Activated CD4-positive, alpha-beta T cell treated with anti-CD3 and anti-CD28 coated beads, Interleukin-2, amount 50 U/mL, for 4 hours (primary cell): ENCODE measurements at regions not wholly inside any gene's neighbourhood (a gene's known extent, or its start where the extent isn't known, plus 50 kb on each side); places are given as distances from the start of the nearest gene placed in this dataset.

Experiments used
- DNase-seq, 2 experiments: peaks; one replicate each; pipeline ENCODE4 v3.0.0-alpha.2; 2020

DNA sequence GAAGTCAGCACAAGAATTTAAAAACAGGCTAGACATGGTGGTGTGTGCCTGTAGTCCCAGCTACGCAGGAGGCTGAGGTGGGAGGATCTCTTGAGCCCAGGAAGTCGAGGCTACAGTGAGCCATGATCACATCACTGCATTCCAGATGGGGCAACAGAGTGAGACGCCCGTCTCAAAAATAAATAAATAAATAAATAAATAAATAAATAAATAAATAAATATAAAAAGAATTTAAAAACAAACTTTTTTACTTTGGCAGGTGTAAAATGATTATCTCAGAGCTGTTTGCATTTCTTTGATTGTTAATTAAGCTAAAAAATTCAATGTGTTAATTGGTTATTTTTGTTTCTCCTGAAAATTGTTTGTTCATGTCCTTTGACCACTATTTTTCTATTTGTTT, 97.5 kb upstream of the RPS6KA3 start:
- no peak for DNase-seq

DNA sequence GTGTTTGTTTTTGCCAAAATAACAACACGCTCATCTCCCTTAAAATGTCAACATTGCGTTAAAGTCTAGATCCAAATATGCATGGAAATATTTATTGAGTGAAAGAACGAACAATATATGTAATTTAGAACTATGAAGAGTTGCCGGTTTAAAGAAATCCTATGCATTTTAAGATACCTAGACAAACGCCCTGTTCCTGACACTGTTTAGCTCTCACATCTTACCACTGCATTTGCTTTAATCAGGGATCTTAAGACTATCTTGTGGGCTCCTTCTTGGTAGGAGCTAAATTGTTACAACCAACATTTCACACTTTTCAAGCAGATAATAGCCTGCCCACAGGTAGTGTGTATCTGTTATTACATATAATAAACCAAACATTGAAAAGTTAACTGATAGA, 96.6 kb upstream of the RPS6KA3 start:
- no peak for DNase-seq

DNA sequence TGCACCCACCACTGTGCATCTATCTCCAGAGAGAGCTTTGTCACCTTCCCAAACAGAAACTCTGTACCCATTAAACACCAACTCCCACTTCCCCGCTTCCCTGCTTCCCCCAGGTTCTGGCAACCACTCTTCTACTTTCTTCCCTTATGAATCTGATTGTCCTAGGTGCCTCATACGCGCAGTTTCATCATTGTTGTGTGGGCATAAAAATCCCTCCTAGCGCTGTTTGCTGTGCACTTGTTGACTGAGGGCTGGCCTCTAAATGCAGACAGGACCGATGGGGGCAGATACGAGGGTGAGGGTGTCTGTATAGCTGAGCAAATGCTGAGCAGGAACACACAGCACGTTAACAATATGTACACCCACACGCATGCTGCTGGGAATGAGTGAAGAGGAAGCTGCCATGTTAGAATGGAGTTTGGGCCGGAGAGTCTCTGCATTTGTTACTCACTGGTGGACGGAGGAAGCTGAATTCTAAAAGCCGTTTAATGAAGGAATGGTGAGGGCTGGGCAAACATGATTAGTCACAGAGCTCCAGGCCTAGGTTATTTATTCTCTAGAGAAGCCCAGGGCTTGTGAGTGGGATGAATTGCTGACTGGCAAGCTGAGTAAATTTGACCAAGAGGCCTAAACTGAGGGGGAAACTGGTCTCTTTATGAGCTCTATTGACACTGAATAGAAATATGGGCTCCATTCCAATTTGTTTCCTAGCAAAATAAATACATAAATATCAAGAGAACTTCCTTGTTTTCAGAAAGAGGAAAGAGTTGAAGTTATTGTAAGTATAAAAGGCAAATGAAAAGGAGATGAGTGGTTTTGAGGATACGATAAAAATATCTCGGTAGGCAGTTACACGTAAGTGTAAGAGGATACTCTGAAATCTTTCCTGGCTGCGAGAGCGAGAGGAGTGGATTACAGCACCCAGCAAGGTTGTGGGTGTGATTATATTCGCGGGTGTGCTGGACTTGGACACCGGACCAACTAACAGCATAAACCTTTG, 95.9 kb upstream of the RPS6KA3 start:
- no peak for DNase-seq

DNA sequence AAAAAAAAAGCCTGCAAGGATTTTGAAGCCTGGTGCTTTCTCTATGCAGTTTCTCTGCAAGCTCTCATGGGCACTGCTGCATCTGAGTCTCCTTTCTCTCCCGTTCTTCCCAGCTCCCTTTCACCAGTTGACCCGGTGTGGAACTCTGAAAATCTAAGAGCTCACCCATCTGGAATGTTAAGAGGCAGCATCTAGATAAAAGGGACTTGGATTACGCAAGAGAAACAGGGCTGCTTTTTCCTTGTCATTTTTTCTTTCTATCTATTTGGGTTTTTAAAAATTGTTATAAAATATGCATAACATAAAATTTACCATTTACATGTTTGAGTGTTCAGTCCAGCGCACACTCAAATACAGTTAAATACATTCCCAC, 95.2 kb upstream of the RPS6KA3 start:
- no peak for DNase-seq

DNA sequence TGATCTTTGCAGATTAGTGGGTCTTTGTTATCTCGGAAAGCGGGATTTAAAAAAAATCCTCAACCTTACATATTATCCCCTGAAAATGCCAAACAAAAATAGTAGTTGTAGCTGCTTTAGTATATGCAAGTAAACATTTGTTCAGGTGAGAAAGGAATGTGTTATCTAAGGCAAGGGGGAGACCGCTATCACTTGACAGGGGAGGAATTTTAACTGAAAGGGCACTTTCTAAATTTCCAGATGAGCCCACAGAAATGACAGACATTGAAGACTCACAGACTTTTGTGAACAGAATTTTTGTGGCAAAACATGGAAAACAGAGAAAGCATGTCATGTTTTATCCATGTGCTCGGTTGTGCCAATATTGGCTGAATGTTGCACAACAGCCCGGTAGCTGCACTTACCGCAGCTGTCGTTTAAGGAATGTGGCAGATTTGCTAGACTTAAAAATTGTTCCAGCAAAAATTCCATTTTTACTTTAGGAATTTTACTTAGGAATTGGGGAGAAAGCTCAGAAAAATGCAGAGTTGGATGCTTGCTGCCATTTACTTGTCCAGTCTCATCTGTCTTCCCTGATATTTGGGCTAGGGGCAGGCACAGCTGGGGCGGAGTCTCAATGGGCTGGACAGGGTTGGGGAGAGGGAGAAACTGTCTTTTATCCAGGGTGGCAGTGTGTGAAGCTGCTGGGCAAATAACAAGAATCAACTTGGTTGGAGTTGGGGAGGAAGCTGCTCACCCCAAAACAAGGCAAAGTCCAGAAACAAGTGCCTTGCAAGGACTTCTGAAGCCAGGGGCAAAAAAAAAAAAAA, 94.6 kb upstream of the RPS6KA3 start:
- DNase-seq: no peak

DNA sequence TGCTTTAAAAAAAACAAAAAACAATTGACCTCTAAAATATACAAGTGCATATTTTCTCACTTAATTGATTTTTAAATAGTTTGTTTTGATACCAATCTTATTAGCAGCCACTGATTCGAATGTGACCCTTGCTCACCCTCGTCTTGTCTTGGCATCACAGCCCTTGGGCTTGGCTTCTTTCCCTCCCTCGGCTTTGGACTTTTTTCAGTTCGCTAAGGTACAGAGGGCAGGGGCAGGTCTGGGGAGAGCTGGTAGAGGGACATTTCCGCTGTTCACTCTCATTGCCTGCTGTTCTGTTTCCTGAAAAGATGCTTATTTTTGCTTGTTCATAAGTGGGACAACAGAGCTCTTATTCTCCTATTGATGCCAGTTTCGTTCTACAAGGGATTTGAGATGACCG, 88.5 kb upstream of the RPS6KA3 start:
- DNase-seq: no peak

DNA sequence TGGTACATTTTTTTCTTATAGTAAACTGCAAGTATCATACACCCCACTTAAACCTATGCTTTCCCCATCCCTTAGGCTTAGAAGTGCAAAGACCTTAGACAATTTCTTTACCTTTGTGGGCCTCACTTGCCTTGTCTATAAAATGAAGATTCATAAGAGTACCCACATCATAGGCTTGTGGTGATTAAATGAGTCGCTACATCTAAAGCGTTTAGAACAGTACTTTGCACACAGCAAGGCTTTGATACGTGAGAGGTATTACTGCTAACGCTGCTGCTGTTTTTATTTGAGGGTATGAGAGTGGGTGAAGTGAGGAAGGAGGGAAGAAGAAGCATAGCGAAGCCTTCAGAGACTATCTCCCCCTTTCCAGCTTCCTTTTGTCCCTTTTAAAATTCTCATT, 87.8 kb upstream of the RPS6KA3 start:
- DNase-seq: no peak

DNA sequence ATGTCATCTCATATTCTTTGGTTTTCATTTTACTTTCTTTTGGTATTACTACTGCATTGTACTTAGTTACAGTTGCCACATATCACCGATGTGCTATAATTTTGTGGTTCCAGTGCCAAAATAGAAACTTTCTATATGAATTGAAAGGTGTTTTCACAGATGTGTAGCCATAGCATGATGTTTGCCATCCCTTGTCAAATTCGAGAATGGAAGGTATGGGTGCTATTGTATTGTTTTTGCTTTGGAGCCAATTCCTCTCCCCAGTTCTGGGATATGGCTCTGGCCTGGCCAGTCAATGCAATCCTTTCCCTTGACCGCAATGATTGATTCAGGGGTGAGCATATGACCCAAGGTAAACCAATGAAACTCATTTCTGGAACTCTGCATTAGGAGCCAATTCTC, 86.2 kb upstream of the RPS6KA3 start:
- DNase-seq: no peak

DNA sequence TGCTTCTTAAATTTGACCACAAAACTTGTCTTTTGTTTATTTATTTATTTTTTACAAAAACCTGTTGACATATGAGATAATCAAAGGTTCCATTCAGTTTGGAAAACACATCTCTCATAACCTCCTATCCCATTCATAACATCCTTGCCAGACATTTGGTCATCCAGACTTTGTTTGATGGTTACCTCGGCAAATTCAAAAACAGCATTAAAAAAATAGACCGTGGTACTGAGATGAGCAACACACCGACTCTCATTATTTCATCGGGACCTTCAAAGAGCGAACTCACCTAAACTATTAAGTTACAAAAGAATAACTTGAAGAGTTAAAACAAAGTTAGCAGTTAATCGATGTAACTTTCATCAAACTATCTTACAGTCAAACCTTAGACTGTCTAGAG, 85.8 kb upstream of the RPS6KA3 start:
- DNase-seq: no peak

DNA sequence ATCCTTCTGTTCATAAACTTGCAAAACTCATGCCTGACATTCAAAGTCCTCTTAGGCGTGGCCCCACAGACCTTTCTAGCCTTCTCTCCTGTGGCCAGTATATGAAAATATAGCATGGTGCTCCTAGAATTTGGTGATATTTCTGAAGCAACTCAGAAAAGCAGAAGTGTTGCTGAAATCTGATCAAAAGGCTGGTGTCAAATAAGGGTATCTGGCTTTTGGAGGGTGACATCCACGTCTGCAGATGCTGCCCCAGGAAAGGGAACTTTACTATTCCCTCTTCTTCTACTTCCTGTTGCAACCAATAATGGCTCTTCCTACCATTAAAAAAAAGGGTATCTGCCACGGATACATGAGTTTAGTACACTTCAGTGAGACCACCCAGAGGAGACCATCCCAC, 83.9 kb upstream of the RPS6KA3 start:
- no peak for DNase-seq

DNA sequence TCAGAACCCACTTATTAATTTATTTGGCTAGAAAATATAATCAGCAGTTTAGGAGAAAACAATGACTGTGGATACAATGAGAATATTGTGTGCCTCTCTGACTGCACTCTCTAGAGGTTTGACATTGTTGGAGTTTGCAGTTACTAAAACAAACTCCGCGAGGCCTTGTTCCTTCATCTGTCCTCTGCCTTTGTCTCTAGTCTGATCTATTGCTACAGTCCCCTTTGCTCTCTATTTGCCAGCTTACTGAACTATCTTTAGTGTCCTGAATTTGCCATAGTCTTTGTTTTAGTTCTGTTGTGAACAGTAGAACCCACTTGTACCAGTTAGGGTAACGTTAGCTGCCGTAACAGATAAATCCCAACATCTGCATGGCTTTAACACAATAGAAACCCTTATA, 81.4 kb upstream of the RPS6KA3 start:
- DNase-seq: no peak

DNA sequence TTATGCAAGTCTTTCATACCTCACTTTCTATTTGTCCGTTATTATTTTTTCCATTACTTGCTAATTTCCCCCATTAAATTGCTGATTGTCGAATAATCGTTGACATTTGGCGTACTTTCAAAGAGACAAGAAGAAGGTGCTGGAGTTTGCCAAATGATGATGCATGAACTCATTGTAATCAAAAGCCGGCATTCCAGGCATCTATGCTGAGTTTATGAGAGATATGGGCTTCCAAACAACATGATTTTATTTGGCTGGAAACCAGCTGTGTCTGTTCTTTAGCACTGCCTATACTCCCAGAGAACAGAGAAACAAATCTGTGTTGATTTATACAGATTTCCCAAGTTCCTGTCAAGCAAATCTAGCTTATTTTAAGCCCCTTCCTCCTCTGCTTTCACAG, 80.8 kb upstream of the RPS6KA3 start:
- no peak for DNase-seq

DNA sequence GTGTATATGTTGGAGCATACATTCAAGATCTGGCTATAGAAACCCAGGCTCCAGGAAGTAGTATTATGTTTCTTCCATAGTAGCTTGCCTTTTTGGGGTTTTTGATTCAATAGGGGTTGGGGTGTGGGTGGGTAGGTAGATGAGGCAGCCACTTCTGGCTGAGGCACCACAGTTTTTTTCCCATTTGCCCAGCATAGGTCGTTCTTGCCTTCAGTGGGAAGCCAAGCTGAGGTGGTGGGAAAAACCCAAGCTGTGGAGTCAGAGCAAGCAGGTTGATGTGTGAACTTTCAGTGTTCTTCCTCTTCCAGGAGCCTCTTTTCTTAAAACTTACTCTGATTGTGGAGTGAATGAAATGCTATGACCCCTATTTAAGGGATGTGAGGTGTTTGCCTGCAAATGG, 67.0 kb upstream of the RPS6KA3 start:
- no peak for DNase-seq

DNA sequence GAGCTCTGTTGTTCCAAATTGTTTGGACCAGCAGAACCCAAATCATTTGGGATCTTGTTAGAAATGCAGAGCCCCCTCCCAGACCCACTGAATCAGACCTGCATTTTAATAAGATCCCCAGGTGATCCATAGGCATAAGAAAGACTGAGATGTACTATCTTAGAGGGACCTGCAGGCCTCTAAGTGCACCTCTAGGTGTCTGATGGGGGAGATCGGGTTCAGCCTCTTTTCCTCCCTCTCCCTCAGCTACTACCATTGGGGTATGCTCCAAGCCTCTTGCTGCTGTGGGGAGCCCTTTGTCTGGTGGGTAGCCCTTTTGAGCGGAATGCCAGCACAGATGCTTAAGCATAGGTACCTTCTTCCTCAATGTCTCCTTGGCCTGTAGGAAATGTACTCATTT, 63.8 kb upstream of the RPS6KA3 start:
- no peak for DNase-seq

DNA sequence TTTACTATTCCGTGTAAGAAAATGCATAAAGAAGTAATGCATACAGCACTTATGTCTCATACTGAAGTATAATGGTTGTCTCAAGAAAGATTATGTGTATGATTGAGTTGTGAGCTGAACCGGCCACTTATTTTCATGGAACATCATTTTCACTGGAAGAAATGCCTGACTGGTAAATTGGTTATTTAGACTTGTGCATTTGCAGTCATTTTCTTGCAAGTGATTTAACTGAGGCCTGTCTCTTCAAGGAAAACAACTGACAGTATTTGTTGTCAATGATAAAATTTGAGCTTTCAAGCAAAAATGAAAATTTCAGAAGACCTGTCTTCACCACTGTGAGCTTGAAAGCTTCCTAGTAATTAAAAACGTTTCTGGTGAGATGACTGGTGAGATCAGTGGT, 62.7 kb upstream of the RPS6KA3 start:
- no peak for DNase-seq

DNA sequence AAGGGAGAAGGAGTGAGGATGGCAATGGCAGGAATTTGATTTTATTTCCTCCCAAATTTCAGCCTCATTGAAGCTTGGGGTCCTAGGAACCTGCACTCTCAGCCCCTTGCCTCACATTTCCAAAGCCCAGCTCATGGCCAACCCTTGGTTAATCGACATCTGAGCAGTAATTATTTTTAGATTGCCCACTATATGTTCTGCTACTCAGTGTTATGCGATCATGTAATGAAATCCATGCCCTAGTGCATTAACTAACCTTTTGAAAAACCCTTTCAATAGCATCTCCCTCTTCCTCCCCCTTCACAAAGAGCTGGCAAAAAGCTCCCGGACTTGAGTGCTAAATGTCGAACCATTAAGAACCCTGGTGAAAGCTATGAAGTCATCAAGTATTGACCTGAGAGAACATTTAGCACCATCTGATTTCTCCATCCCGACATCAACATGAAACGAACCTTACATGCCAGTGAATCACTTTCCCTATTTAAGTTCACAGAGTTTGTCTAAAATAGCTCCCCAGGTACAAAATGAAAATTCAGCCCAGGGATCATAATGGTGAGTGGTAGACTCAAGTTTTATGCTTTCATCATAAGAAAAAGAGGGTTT, 59.2 kb upstream of the RPS6KA3 start:
- DNase-seq: no peak

DNA sequence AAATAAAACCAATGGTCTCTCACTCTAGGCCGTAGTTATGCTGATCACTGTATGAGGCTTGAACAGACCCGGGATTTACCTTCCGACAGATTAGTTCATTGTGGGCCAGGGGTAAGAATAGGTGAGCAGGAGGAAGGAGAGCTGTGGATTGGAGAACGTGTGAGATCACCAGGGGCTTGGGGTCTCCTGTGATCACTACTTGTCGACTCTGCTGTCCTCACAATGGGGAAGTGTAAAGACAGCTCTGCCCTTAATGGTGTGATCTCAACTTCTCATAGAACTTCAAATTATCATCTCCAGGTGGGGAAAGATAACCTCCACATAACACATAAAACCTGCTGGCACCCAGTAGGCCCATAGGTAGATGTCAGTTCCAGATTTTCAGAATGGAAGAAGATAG, 56.2 kb upstream of the RPS6KA3 start:
- no peak for DNase-seq

DNA sequence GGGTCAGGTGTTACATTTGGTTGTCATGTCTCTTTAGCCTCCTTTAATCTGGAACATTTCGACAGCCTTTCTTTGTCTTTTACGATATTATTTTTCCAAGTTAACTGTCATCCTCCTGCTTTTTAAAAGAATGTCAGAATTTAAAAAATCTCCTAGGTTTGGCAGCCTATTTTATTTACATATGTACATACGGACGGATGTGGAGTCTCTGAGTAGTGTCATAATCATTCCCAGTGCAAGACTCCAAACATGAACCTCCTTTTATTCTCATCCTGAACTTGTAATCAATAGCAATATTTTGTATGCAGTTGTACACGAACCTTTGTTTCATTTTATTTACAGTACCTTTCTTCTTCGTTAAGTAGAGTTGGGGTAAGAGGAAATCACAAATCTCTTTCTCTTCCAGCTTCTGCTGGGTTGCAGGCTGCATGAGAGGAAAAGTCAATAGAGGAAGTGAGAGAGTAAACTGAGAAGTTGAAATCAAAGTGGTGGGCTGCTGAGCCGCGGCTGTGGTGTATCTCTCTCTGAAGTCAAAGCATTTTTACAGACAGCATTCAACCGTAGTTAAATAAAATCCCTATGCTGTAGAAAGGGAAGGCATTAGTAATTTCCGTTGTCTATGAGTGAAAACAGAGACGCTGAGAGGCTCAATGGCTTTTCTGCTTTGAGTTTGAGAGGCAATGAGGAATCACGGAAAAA, 53.9 kb upstream of the RPS6KA3 start:
- DNase-seq: no peak

DNA sequence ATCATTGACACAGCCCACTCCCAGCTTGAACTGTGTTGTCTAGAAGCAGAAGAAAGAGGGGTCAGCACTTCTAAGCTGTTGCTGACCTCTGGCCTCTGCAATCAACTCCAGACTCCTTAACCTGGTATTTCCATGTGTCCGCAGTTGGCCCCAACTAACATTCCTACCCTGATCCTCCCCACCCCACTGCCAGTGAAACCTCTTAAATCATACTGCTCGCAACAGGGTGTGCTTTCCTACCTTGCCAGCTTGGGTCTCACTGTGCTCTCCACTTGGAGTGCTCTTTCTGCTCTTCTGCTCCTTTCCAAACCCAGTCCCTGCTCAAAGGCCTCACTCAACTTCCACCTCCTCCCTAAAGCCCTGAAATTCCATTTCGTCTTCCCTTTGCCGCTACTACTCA, 52.3 kb upstream of the RPS6KA3 start:
- DNase-seq: no peak

DNA sequence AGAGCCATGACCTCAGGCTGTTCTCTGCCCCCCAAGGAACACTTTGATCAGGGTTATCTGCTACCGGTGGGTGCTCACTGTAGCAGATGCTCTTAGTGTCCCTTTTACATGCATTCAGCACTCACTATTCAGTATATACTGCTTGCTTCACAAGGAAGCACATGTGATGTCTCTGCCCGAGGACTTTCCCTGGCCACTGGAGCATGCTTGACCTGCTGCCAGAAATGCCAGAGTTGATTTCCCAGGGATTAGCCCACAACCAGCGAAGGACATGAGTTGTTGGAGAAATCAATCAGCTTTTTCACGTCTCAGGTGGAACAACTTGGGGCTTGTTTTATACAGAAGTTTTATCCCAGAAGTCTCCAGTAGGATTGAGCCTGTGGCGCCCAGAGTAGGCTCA, 51.2 kb upstream of the RPS6KA3 start:
- no peak for DNase-seq
